Common myeloid progenitor, CD34-positive (primary cell): ENCODE measurements at regions not wholly inside any gene's neighbourhood (a gene's known extent, or its start where the extent isn't known, plus 50 kb on each side); places are given as distances from the start of the nearest gene placed in this dataset.

Experiments
- CTCF ChIA-PET: fragments of 350-600 bp; sonication (Branson Sonifier 250); formaldehyde crosslinking; loops from one replicate; lab custom pipeline; 2021; ENCODE audit warnings: antibody characterized with exemption; lab: Charles Lee
- POLR2A ChIA-PET: fragments of 350-600 bp; sonication (Branson Sonifier 250); formaldehyde crosslinking; loops from one replicate; lab custom pipeline; 2021; ENCODE audit warnings: antibody characterized with exemption; lab: Charles Lee
- DNase-seq, 3 donors: peaks; one replicate each; pipeline versions ENCODE4 v3.0.0 to v3.0.0-alpha.2; 2013
- H3K27ac ChIP-seq, 2 experiments: 1 replicate in 1 of 2; 2 replicates in 1 of 2; pipeline ENCODE4 v1.7.0; 2013; ENCODE audit warnings: inconsistent platforms in 2 of 2, low read length in 2 of 2, mild to moderate bottlenecking in 2 of 2, low read depth in 1 of 2, moderate library complexity in 1 of 2; ENCODE audit not compliant: severe bottlenecking in 2 of 2, insufficient read depth in 1 of 2, poor library complexity in 1 of 2
- H3K27me3 ChIP-seq, 5 experiments: replicated peaks in 2 of 5; 1 replicate in 3 of 5; 2 replicates in 2 of 5; pipeline versions ENCODE4 v1.6.1 to v1.7.0; 2013; ENCODE audit warnings: low read length in 4 of 5, mild to moderate bottlenecking in 2 of 5, moderate library complexity in 2 of 5, inconsistent platforms in 1 of 5; ENCODE audit not compliant: insufficient read depth in 5 of 5, control insufficient read depth in 4 of 5
- H3K36me3 ChIP-seq, 4 experiments: 1 replicate in 2 of 4; 2 replicates in 2 of 4; pipeline versions ENCODE4 v1.6.1 to v1.7.0; 2013; ENCODE audit warnings: low read length in 3 of 4, control low read depth in 1 of 4, mild to moderate bottlenecking in 1 of 4; ENCODE audit not compliant: control insufficient read depth in 4 of 4, insufficient read depth in 4 of 4
- H3K4me1 ChIP-seq, 4 experiments: 1 replicate in 3 of 4; 2 replicates in 1 of 4; pipeline versions ENCODE4 v1.6.1 to v1.7.1; 2013; ENCODE audit warnings: low read length in 3 of 4, mild to moderate bottlenecking in 3 of 4, control low read depth in 1 of 4, inconsistent platforms in 1 of 4, moderate library complexity in 1 of 4; ENCODE audit not compliant: control insufficient read depth in 4 of 4, insufficient read depth in 4 of 4; ENCODE audit errors: control extremely low read depth in 1 of 4
- H3K4me3 ChIP-seq, 7 experiments: 1 replicate in 4 of 7; 2 replicates in 3 of 7; pipeline versions ENCODE4 v1.5.1 to v1.7.0; 2013; ENCODE audit warnings: mild to moderate bottlenecking in 7 of 7, low read length in 6 of 7, moderate library complexity in 6 of 7, inconsistent platforms in 2 of 7, low read depth in 2 of 7, control low read depth in 1 of 7; ENCODE audit not compliant: insufficient read depth in 4 of 7, control insufficient read depth in 1 of 7; ENCODE audit errors: extremely low read depth in 1 of 7
- H3K9me3 ChIP-seq, 5 experiments: 1 replicate in 4 of 5; 2 replicates in 1 of 5; pipeline versions ENCODE4 v1.6.1 to v1.7.1; 2013; ENCODE audit warnings: low read length in 4 of 5, mild to moderate bottlenecking in 2 of 5, inconsistent platforms in 1 of 5, low read depth in 1 of 5, moderate library complexity in 1 of 5; ENCODE audit not compliant: control insufficient read depth in 4 of 5, insufficient read depth in 2 of 5; ENCODE audit errors: control extremely low read depth in 1 of 5
- WGBS: methylation state at CpG from one replicate; pipeline ENCODE4 v1.1.5; 2013; ENCODE audit not compliant: insufficient coverage; 5-methylcytosine and 5-hydroxymethylcytosine counted together

- H3K27ac ChIP-seq: no peak overlapping the region
- H3K9me3 ChIP-seq: no peaks in the 10 kb centered on the region
- no peaks in the 10 kb centered on the region for H3K4me1 ChIP-seq
- no peaks in the 10 kb centered on the region for H3K27me3 ChIP-seq
- WGBS: no CpG with 5 or more reads among the region's 5 CpGs
- DNase-seq: no peak
- CTCF ChIA-PET: interaction anchor here (1.0 to 1.4 kb wide), 2 partner anchors 10 to 66 kb away, joined by 3 read pairs; no protein-coding TSS in a partner anchor
- H3K4me3 ChIP-seq: no peak overlapping the region
- H3K36me3 ChIP-seq: no peaks in the 10 kb centered on the region
- POLR2A ChIA-PET: no interaction called here
Observed at GRCh38 chr5:23825196-23825595, 317.8 kb downstream of the PRDM9 start.

GRCh38 chr5:23840083-23840482 is 332.7 kb downstream of the PRDM9 start:
- no peak for DNase-seq
- H3K9me3 ChIP-seq: peaks cover 0 to 2% (median 0%) of the 10 kb centered on the region in 5 experiments
- no peak overlapping the region for H3K4me3 ChIP-seq
- H3K4me1 ChIP-seq: no peaks in the 10 kb centered on the region
- no peak overlapping the region for H3K27ac ChIP-seq
- CTCF ChIA-PET: no interaction called here
- POLR2A ChIA-PET: no interaction called here
- H3K27me3 ChIP-seq: no peaks in the 10 kb centered on the region
- H3K36me3 ChIP-seq: no peaks in the 10 kb centered on the region

- H3K27me3 ChIP-seq: no peaks in the 10 kb centered on the region
- WGBS: 78% methylated on average over 4 of the region's 5 CpGs
- H3K27ac ChIP-seq: no peak overlapping the region
- peak in 1 of 3 donors; percentile 14 for DNase-seq
- ChIA-PET POLR2A (no interaction called here), CTCF (no interaction called here)
- H3K9me3 ChIP-seq: no peaks in the 10 kb centered on the region
- no peaks in the 10 kb centered on the region for H3K4me1 ChIP-seq
- no peak overlapping the region for H3K4me3 ChIP-seq
- H3K36me3 ChIP-seq: no peaks in the 10 kb centered on the region
Observed at GRCh38 chr5:23864786-23865185, 357.4 kb downstream of the PRDM9 start.

GRCh38 chr5:23877847-23878246 is 370.4 kb downstream of the PRDM9 start:
- Histone ChIP-seq H3K36me3 (no peaks in the 10 kb centered on the region), H3K9me3 (no peaks in the 10 kb centered on the region), H3K4me3 (no peak overlapping the region), H3K4me1 (no peaks in the 10 kb centered on the region), H3K27ac (no peak overlapping the region), H3K27me3 (no peaks in the 10 kb centered on the region)
- ChIA-PET POLR2A (no interaction called here), CTCF (no interaction called here)
- 95% methylated on average over 3 of the region's 3 CpGs for WGBS
- DNase-seq: no peak

DNA sequence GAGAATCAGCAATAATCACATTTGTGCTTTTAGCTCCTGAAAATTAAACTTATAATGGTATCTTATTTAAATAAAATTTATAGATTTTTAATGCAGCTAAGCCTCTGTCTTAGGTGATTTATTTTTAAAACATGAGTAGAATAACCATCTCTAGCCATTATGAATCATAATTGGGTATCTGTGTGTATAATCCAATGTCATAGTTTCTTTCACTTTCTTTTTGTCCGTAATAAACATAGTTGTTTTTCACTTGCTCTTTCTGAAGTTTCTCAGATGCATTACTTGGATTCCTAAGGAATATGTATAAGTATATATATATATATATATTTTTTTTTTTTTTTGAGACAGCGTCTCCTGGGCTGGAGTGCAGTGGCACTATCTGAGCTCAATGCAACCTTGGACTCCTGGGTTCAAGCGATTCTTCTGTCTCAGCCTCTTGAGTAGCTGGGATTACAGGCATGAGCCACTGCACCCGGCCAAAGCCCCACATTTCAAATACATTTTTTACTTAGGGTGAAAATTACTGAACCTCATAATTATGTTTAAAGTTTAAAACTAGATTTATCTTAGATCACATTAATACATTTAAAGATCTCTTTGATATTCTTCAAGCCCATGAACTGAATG is 377.1 kb downstream of the PRDM9 start:
- no peaks in the 10 kb centered on the region for H3K27me3 ChIP-seq
- ChIA-PET POLR2A (no interaction called here), CTCF (no interaction called here)
- no peak overlapping the region for H3K4me3 ChIP-seq
- no peak for DNase-seq
- no peaks in the 10 kb centered on the region for H3K36me3 ChIP-seq
- no peaks in the 10 kb centered on the region for H3K9me3 ChIP-seq
- no peaks in the 10 kb centered on the region for H3K4me1 ChIP-seq
- WGBS: 100% methylated on average over 1 of the region's 4 CpGs
- no peak overlapping the region for H3K27ac ChIP-seq

DNA sequence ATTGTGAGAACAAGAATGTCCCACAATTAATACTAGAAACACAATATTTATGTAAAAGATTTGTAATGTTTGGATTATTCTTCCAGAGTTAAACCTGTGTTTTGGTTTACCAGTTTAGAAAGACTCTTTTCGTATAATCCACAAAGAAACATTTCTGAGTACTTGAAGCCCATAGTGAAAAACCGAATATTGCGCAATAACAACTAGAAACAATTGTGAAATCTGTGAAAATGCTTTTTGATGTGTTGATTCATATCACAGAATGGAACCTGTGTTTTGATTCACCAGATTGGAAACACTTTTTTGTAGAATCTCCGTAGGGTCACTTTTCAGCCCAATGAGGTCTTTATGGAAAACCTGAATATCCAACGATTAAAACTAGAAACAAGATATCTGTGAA is 386.2 kb downstream of the PRDM9 start:
- H3K9me3 ChIP-seq: peaks cover 0 to 7% (median 0%) of the 10 kb centered on the region in 5 experiments
- H3K4me1 ChIP-seq: no peaks in the 10 kb centered on the region
- DNase-seq: no peak
- WGBS: 97% methylated on average over 4 of the region's 5 CpGs
- ChIA-PET POLR2A (no interaction called here), CTCF (no interaction called here)
- H3K36me3 ChIP-seq: no peaks in the 10 kb centered on the region
- no peak overlapping the region for H3K27ac ChIP-seq
- H3K4me3 ChIP-seq: no peak overlapping the region
- no peaks in the 10 kb centered on the region for H3K27me3 ChIP-seq

- no peak overlapping the region for H3K4me3 ChIP-seq
- peaks cover 0 to 7% (median 0%) of the 10 kb centered on the region in 5 experiments for H3K9me3 ChIP-seq
- CTCF ChIA-PET: no interaction called here
- no peaks in the 10 kb centered on the region for H3K4me1 ChIP-seq
- no peaks in the 10 kb centered on the region for H3K27me3 ChIP-seq
- 80% methylated on average over 2 of the region's 4 CpGs for WGBS
- DNase-seq: no peak
- POLR2A ChIA-PET: no interaction called here
- H3K27ac ChIP-seq: no peak overlapping the region
- no peaks in the 10 kb centered on the region for H3K36me3 ChIP-seq
Observed at GRCh38 chr5:23895614-23896013, 388.2 kb downstream of the PRDM9 start.
